ENCODE measurements at regions not wholly inside any gene's neighbourhood (a gene's known extent, or its start where the extent isn't known, plus 50 kb on each side); places are given as distances from the start of the nearest gene placed in this dataset.

- H3K9ac ChIP-seq (ENCODE audit: insufficient read depth, low read length), result no peak overlapping the region
- peaks cover 2% of the 10 kb centered on the region for H3K27me3 ChIP-seq (ENCODE audit: control insufficient read depth, insufficient read depth, low read length)
- H3K4me1 ChIP-seq (ENCODE audit: control insufficient read depth, extremely low read depth, insufficient read depth, low read length), result no peaks in the 10 kb centered on the region
- no peaks in the 10 kb centered on the region for H4K20me1 ChIP-seq (ENCODE audit: control insufficient read depth, extremely low read depth, insufficient read depth, low read length)
- no peak overlapping the region for H3K27ac ChIP-seq (ENCODE audit: insufficient read depth, low read length)
- no peaks in the 10 kb centered on the region for H3K79me2 ChIP-seq (ENCODE audit: control insufficient read depth, insufficient read depth, low read length)
- H3K9me3 ChIP-seq (ENCODE audit: control insufficient read depth, insufficient read depth, low read depth, low read length), result no peaks in the 10 kb centered on the region
- no peak overlapping the region for H3K4me3 ChIP-seq (replicated peaks in 1 of 4; ENCODE audit: control extremely low read depth in 1 of 4, insufficient read depth in 1 of 4, low read depth in 3 of 4, low read length in 4 of 4)
- no peaks in the 10 kb centered on the region for H3K36me3 ChIP-seq (ENCODE audit: control insufficient read depth, insufficient read depth, low read length)
- no peak overlapping the region for H3K4me2 ChIP-seq (ENCODE audit: extremely low read depth, insufficient read depth, low read length)
- DNase-seq (ENCODE audit: low read depth in 2 of 2), result no peak
- TF ChIP-seq, protein P1, sequence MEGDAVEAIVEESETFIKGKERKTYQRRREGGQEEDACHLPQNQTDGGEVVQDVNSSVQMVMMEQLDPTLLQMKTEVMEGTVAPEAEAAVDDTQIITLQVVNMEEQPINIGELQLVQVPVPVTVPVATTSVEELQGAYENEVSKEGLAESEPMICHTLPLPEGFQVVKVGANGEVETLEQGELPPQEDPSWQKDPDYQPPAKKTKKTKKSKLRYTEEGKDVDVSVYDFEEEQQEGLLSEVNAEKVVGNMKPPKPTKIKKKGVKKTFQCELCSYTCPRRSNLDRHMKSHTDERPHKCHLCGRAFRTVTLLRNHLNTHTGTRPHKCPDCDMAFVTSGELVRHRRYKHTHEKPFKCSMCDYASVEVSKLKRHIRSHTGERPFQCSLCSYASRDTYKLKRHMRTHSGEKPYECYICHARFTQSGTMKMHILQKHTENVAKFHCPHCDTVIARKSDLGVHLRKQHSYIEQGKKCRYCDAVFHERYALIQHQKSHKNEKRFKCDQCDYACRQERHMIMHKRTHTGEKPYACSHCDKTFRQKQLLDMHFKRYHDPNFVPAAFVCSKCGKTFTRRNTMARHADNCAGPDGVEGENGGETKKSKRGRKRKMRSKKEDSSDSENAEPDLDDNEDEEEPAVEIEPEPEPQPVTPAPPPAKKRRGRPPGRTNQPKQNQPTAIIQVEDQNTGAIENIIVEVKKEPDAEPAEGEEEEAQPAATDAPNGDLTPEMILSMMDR (conservative IDR thresholded peaks at IDR 0.05 in 1 of 2, IDR thresholded peaks at IDR 0.05 in 1 of 2; ENCODE audit: low read depth in 1 of 2, low read length in 2 of 2), result no peak
- TF ChIP-seq EZH2 (IDR thresholded peaks at IDR 0.05; ENCODE audit: low read length, missing control alignments), result no peak
- no peak overlapping the region for H2AFZ ChIP-seq (ENCODE audit: low read length)
These were observed 91.2 kb upstream of the TNRC6C start for GRCh38 chr17:77867308-77867781.

DNA sequence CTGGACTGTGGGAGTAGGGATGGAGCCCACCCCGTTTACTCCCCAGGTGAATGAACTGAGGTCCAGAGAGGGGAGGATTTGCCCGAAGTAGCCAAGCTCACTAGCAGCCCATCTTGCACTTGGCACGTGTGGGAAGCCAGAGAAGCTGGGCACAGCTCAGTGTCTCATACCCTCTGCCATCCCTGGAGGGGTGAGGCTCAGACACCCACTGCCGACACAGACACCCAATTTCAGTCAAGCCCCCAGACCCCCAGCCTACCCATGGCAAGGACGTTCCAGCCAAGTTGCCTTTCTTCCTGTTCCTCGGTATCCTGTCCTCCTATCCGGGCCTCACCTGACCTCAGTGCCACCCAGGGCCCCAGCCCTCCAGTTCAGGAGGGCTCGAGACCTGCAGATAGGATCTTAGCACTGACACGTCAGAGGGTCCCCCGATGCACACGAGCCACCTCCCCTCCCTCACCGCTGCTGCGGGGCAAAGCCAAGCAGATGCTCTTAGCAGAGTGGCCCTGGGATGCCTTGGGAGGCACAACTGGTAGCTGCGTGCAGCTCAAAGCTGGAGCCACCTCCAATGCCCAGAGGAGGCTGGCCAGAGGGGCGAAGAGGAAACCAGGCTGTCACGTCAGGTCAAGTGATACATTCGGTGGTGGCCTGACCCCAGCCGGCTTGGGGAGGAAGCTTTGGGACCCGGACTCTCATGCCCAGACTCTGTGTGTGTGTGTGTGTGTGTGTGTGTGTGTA is 90.4 kb upstream of the TNRC6C start:
- H3K27me3 ChIP-seq (ENCODE audit: control insufficient read depth, insufficient read depth, low read length), result peaks cover 2% of the 10 kb centered on the region
- TF ChIP-seq EZH2 (IDR thresholded peaks at IDR 0.05; ENCODE audit: low read length, missing control alignments), result no peak
- TF ChIP-seq, protein P1 (conservative IDR thresholded peaks at IDR 0.05 in 1 of 2, IDR thresholded peaks at IDR 0.05 in 1 of 2; ENCODE audit: low read depth in 1 of 2, low read length in 2 of 2), result no peak
- no peak overlapping the region for H2AFZ ChIP-seq (ENCODE audit: low read length)
- no peaks in the 10 kb centered on the region for H3K79me2 ChIP-seq (ENCODE audit: control insufficient read depth, insufficient read depth, low read length)
- no peak overlapping the region for H3K4me2 ChIP-seq (ENCODE audit: extremely low read depth, insufficient read depth, low read length)
- no peaks in the 10 kb centered on the region for H3K4me1 ChIP-seq (ENCODE audit: control insufficient read depth, extremely low read depth, insufficient read depth, low read length)
- no peak overlapping the region for H3K9ac ChIP-seq (ENCODE audit: insufficient read depth, low read length)
- no peak overlapping the region for H3K27ac ChIP-seq (ENCODE audit: insufficient read depth, low read length)
- no peak for DNase-seq (ENCODE audit: low read depth in 2 of 2)
- H3K9me3 ChIP-seq (ENCODE audit: control insufficient read depth, insufficient read depth, low read depth, low read length), result no peaks in the 10 kb centered on the region
- H4K20me1 ChIP-seq (ENCODE audit: control insufficient read depth, extremely low read depth, insufficient read depth, low read length), result no peaks in the 10 kb centered on the region
- no peak overlapping the region for H3K4me3 ChIP-seq (replicated peaks in 1 of 4; ENCODE audit: control extremely low read depth in 1 of 4, insufficient read depth in 1 of 4, low read depth in 3 of 4, low read length in 4 of 4)
- no peaks in the 10 kb centered on the region for H3K36me3 ChIP-seq (ENCODE audit: control insufficient read depth, insufficient read depth, low read length)

DNA sequence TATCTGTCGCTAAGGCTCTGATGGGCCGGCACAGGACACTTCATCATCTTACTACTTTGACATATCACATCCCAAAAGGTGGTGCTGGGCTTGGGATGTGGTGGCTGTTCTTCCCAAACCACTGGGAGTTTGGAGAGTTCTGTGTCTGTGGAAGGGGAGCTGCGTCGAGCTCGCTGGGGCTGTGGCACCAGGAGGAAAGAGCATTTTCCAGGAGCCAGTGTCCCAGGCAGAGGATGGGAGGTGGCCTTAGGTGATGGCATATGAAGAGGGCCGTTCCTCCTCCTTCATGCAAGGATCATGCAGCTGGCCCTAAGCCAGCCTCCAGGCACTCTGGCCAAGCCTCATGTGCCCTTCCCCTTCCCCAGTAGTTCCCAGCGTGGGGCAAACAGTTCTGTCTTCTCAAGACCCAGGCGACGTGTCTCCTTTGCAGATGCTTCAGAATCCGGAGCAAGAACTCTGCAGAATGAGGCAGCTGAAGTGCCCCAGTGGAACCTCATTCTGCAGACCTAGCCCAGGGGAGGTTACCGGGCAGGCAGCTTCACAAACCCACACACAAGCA is 89.4 kb upstream of the TNRC6C start:
- Histone ChIP-seq H2AFZ (ENCODE audit: low read length) (no peak overlapping the region), H3K27ac (ENCODE audit: insufficient read depth, low read length) (no peak overlapping the region), H3K4me2 (ENCODE audit: extremely low read depth, insufficient read depth, low read length) (no peak overlapping the region), H3K9ac (ENCODE audit: insufficient read depth, low read length) (no peak overlapping the region), H3K9me3 (ENCODE audit: control insufficient read depth, insufficient read depth, low read depth, low read length) (no peaks in the 10 kb centered on the region), H3K4me1 (ENCODE audit: control insufficient read depth, extremely low read depth, insufficient read depth, low read length) (no peaks in the 10 kb centered on the region), H4K20me1 (ENCODE audit: control insufficient read depth, extremely low read depth, insufficient read depth, low read length) (no peaks in the 10 kb centered on the region), H3K36me3 (ENCODE audit: control insufficient read depth, insufficient read depth, low read length) (no peaks in the 10 kb centered on the region), H3K27me3 (ENCODE audit: control insufficient read depth, insufficient read depth, low read length) (peaks cover 2% of the 10 kb centered on the region), H3K4me3 (replicated peaks in 1 of 4; ENCODE audit: control extremely low read depth in 1 of 4, insufficient read depth in 1 of 4, low read depth in 3 of 4, low read length in 4 of 4) (no peak overlapping the region), H3K79me2 (ENCODE audit: control insufficient read depth, insufficient read depth, low read length) (no peaks in the 10 kb centered on the region)
- TF ChIP-seq EZH2 (IDR thresholded peaks at IDR 0.05; ENCODE audit: low read length, missing control alignments), result no peak
- TF ChIP-seq, protein P1 (conservative IDR thresholded peaks at IDR 0.05 in 1 of 2, IDR thresholded peaks at IDR 0.05 in 1 of 2; ENCODE audit: low read depth in 1 of 2, low read length in 2 of 2), result no peak
- DNase-seq (ENCODE audit: low read depth in 2 of 2), result no peak
